Epithelial cell of esophagus (primary cell): ENCODE measurements at regions not wholly inside any gene's neighbourhood (a gene's known extent, or its start where the extent isn't known, plus 50 kb on each side); places are given as distances from the start of the nearest gene placed in this dataset.

Experiments
- DNase-seq: peaks from one replicate; pipeline ENCODE4 v3.0.0; 2010; ENCODE audit warnings: low read depth
- H3K4me3 ChIP-seq: 2 replicates; pipeline ENCODE4 v1.5.1; 2011; ENCODE audit warnings: mild to moderate bottlenecking, low read length, control low read depth
- CTCF ChIP-seq: IDR thresholded peaks from 2 replicates; pipeline ENCODE4 v1.5.1; 2011; ENCODE audit warnings: low read depth, mild to moderate bottlenecking, low read length, control low read depth, inconsistent platforms; ENCODE audit not compliant: insufficient read depth; ENCODE audit errors: missing control alignments

DNA sequence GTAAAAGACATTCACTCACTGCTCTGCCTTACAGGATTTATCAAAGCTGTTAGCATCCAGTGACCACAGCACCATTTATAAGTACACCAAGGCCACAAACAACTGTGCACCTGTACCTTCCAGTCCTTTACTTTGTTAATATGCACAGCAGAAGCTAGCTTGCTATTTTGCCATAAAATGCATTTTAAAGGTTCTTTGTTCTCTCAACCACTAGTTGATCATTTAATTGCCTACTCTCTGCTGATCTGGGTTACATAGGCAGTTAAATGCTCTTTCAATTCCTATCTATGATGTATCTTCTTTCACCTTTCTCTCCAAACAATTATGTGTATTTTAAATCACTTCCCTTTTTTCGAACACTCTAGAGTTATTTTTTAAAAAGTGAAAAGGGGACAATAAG is 126.4 kb downstream of the SIPA1L2 start:
- TF ChIP-seq CTCF: no peak
- DNase-seq: no peak
- no peak overlapping the region for H3K4me3 ChIP-seq

- no peak for TF ChIP-seq CTCF
- no peak overlapping the region for H3K4me3 ChIP-seq
- DNase-seq: no peak
These were observed 128.1 kb downstream of the SIPA1L2 start for GRCh38 chr1:232501854-232502253.

GRCh38 chr1:232499188-232499587 is 130.7 kb downstream of the SIPA1L2 start:
- no peak for TF ChIP-seq CTCF
- no peak for DNase-seq
- no peak overlapping the region for H3K4me3 ChIP-seq

DNA sequence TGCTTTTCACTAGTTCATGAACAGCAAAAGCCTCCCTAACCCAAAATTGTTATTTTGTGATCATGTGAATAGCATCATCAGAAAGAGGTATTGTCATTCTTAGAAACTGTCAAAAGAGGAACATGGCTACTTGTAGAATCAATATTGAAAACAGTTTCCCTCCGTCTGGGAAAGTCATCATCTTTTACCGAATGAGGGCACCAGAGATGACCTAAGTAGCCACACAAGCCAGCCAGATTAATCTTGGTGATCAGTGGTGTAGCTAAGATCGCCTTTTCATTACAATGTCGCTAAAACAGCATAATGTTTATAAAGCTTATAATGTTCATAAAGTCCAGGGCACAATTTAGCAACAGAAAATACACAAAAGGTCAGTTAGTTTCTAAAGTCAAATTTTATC is 136.1 kb downstream of the SIPA1L2 start:
- no peak for TF ChIP-seq CTCF
- DNase-seq: no peak
- no peak overlapping the region for H3K4me3 ChIP-seq

- no peak for DNase-seq
- H3K4me3 ChIP-seq: no peak overlapping the region
- TF ChIP-seq CTCF: no peak
These were observed 140.7 kb downstream of the SIPA1L2 start for GRCh38 chr1:232489256-232489655.

- no peak for DNase-seq
- H3K4me3 ChIP-seq: no peak overlapping the region
- TF ChIP-seq CTCF: no peak
These were observed 142.7 kb downstream of the SIPA1L2 start for GRCh38 chr1:232487236-232487635.

DNA sequence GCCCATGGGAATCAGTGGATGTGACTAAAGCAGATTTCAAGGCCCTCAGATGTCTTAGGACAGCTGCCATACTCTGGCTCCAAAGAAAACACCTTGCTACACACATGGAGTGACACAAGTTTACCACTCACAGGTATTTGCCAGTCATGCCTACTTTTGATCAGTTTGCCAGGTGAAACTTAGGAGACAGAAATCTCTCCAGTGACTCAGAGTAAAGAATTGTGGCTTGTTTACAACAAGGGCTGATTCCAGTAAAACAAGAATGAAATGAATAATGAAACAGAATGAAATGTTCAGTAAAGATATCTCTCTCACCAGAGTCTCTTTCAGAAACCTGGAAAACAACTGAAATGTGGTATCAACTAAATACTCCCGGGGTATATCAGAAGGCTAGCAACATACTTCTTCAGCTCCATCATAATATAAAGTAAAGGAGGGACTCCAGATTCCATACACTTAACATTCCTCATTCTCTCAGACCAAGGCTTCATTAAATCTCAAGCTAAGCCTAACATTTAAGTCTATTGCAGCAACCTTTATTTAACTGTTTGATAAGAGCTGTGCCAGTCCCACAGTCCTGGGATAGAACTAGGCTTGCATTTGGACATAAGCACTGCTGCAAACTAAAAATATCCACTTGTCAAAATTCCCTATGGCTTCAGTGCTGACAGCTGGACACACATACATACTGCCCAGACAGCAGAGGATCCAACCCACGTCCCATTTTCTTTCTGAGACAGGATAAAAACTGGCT is 143.3 kb downstream of the SIPA1L2 start:
- no peak overlapping the region for H3K4me3 ChIP-seq
- TF ChIP-seq CTCF: no peak
- peak; percentile 93 for DNase-seq
